HG03103 (cell line): ENCODE measurements at regions not wholly inside any gene's neighbourhood (a gene's known extent, or its start where the extent isn't known, plus 50 kb on each side); places are given as distances from the start of the nearest gene placed in this dataset.

Source experiments
- ATAC-seq: cut with Tn5 transposase; IDR thresholded peaks from one replicate; pipeline ENCODE4 v1.9.1; 2021; ENCODE audit warnings: low read depth; ENCODE audit not compliant: unreplicated experiment

GRCh38 chr2:234204480-234204879 is 154.0 kb downstream of the SPP2 start:
- ATAC-seq = no peak

- ATAC-seq = no peak
Observed at GRCh38 chr2:234203135-234203984, 152.9 kb downstream of the SPP2 start.

- no peak for ATAC-seq
Observed at GRCh38 chr2:234202601-234203000, 152.1 kb downstream of the SPP2 start.

- ATAC-seq = no peak
Observed at GRCh38 chr2:234199996-234200395, 149.5 kb downstream of the SPP2 start.

GRCh38 chr2:234198976-234199375 is 148.5 kb downstream of the SPP2 start:
- ATAC-seq = no peak

DNA sequence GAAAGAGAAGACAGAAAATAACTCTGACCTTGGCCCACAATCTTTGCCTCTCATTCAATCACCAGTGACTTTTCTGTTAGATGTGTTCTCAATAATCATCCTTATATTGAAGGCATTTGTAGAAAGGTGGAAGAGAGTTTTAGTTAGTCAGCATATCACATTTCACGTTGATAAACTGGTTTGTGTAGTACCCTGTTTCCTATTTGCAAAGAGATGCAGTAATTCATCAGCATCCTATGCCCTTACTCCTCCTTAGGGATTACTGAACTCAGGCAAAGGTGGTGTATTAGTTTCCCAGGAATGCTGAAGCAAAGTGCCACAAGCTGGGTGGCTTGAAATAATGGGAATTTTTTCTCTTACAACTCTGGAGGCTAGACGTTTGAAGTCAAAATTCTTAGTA is 145.0 kb downstream of the SPP2 start:
- ATAC-seq = no peak

GRCh38 chr2:234193977-234194563 is 143.6 kb downstream of the SPP2 start:
- ATAC-seq = no peak

DNA sequence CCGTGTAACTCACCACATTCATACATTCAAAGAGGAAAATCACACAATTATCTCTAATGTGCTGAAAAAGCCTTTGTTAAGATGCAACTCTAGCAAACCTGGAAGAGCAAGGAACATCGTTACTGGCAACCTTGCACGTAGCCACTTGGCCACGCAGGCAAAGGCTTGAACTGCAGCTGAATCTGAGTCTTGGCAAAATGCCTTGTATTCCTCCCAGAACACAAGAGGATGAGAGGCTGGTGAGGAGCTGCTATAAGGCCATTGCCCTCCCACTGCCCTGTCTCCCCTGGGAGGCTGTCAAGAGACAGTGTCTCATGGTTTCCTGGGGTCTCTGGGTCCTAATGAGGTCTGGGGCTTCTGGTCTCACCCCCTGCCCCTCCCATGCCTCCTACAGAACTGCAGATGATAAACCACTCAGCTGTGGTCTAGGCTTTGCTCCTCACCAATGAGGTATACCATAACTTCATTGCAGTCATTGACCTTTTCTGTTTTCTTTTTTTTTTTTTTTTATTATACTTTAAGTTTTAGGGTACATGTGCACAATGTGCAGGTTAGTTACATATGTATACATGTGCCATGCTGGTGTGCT is 141.4 kb downstream of the SPP2 start:
- no peak for ATAC-seq

- ATAC-seq = no peak
Observed at GRCh38 chr2:234189786-234190300, 139.3 kb downstream of the SPP2 start.

DNA sequence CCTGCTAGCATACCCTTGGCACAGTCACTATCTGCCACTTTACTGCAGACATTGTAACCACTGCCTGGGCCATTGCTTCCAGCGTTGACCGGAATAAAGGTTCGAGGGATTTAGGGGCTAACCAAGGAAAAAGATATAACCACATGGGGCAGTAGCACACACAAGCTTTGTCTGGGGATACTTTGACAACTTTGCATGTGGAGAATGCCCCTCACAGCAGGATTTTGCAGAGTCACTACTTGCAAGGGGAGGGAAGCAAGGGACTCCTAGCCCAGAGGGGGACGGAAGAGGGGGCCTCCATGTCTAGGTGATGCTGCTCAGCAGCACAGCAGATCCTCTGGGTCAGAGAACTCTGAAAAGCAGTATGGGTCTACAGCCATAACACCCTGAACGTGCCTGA is 138.7 kb downstream of the SPP2 start:
- ATAC-seq = no peak

DNA sequence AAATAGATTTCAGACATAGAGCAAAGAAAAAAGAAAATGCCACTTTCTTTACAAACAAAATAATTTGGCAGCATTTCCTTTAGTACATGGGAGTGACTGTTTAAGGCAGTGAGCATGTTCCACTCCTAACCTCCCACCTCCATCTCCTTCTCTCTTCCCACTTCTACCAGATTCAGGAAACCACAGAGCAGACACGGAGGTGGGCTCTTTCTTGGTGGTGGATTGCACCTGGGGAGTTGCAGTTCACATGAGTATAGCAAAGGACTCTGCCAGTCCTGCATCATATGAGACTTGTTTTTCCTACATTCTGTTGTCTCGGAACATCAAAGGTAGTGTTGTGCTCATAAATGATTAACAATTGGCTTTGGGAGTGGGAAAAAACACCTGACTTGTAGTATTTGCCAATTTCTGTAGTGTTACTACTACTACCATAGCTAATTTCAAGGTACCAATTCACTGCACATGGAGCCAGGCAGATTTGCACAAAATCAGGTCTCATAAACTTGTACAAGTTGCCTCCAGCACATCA is 137.2 kb downstream of the SPP2 start:
- no peak for ATAC-seq

- ATAC-seq = no peak
Observed at GRCh38 chr2:234181121-234181520, 130.6 kb downstream of the SPP2 start.

- no peak for ATAC-seq
Observed at GRCh38 chr2:234179031-234179363, 128.5 kb downstream of the SPP2 start.

DNA sequence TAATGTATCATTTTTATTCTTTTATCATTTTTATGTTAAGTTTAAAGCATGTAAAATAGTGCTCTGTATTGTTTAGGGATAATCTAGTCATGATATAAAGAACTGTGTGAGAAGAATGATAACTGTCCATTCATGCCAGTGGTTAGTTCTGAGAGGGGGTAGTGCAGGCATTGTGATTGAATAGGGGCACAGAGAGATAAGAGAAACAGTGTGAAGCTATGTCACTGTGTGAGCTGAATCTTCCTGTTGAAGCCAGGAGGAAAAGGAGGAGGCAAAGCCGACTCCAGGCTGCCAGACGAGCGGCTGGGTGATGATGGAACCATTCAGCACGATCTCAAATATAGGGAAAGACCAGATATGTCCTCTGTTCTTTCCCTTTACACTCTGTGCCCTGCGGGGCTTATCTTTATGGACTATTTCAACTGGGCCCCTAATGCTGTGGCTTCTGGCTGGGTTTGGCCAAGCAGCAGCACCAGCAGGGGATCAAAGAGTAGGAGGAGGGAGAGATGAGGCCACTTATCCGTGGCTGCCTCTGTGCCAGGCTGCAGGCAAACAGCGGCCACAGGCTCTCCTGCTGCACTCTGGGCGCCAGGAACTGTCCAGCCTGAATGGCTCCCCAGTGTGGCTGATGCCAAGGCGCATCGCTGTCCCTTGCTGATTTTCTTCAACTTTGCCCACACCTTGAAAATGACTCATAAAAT is 128.0 kb downstream of the SPP2 start:
- no peak for ATAC-seq

GRCh38 chr2:234175649-234176048 is 125.1 kb downstream of the SPP2 start:
- no peak for ATAC-seq

GRCh38 chr2:234174742-234175141 is 124.2 kb downstream of the SPP2 start:
- no peak for ATAC-seq

- ATAC-seq = no peak
Observed at GRCh38 chr2:234172532-234172931, 122.0 kb downstream of the SPP2 start.

GRCh38 chr2:234172066-234172465 is 121.6 kb downstream of the SPP2 start:
- ATAC-seq = no peak

DNA sequence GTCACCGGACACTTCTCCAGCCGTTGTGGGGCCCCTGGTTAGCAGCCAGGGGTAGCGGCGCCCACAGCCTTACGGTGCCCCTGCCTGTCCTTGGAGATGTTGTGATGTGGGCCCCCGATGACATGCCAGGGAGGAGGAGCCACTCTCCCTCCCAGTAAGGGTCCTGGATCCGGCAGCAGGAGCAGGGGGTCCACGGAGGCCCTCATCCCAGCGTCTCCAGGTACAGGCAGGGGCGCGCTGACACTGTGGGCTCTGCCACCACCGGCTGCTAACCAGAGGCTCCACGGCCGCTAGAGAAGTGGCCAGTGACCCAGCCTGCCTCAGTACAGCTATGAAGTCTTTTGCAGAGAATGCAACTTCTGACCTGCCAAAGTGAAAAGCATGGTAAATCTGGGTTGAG is 121.2 kb downstream of the SPP2 start:
- no peak for ATAC-seq

- ATAC-seq = no peak
Observed at GRCh38 chr2:234169674-234170073, 119.2 kb downstream of the SPP2 start.
